K562 (cell line): ENCODE measurements at regions not wholly inside any gene's neighbourhood (a gene's known extent, or its start where the extent isn't known, plus 50 kb on each side); places are given as distances from the start of the nearest gene placed in this dataset.

Source experiments
- ARHGAP35 ChIP-seq: fragments of 450-650 bp; IDR thresholded peaks from 2 replicates; pipeline ENCODE4 v1.6.1; 2018; ENCODE audit not compliant: partially characterized antibody
- BRCA1 ChIP-seq, 2 experiments: fragments of 450-650 bp in 1 of 2; sonication (generic) in 1 of 2; formaldehyde crosslinking in 1 of 2; IDR thresholded peaks; 2 replicates each; pipeline versions ENCODE4 v1.5.0 to v1.6.1; 2017 to 2020; ENCODE audit warnings: mild to moderate bottlenecking in 1 of 2, missing genetic modification reagents in 1 of 2
- CC2D1A ChIP-seq: fragments of 450-650 bp; IDR thresholded peaks from 2 replicates; pipeline ENCODE4 v1.6.1; 2017; ENCODE audit warnings: mild to moderate bottlenecking
- CCAR2 ChIP-seq: fragments of 200-400 bp; formaldehyde crosslinking; IDR thresholded peaks from 2 replicates; pipeline ENCODE4 v1.6.1; 2017; ENCODE audit warnings: mild to moderate bottlenecking, low read depth, low read length
- ELF2 ChIP-seq: fragments of 250-450 bp; sonication (Bioruptor Pico); IDR thresholded peaks from 2 replicates; pipeline ENCODE4 v1.5.0; 2021; ENCODE audit warnings: mild to moderate bottlenecking
- EP400 ChIP-seq: fragments of 450-650 bp; IDR thresholded peaks from 2 replicates; pipeline ENCODE4 v1.6.1; 2017; ENCODE audit warnings: antibody characterized with exemption, mild to moderate bottlenecking, moderate library complexity
- FOXK2 ChIP-seq, 2 experiments: fragments of 450-650 bp; IDR thresholded peaks in 1 of 2; conservative IDR thresholded peaks in 1 of 2; 2 replicates each; pipeline ENCODE4 v1.6.1; 2016; ENCODE audit warnings: low read depth in 2 of 2, mild to moderate bottlenecking in 1 of 2
- GATAD2A ChIP-seq: fragments of 450-650 bp; IDR thresholded peaks from 2 replicates; pipeline ENCODE4 v1.6.1; 2017
- GATAD2B ChIP-seq: fragments of 450-650 bp; IDR thresholded peaks from 2 replicates; pipeline ENCODE4 v1.6.1; 2017; ENCODE audit warnings: mild to moderate bottlenecking, borderline replicate concordance
- HNRNPK ChIP-seq: fragments of 200-400 bp; formaldehyde crosslinking; IDR thresholded peaks from one replicate; pipeline ENCODE4 v1.6.1; 2018; ENCODE audit warnings: mild to moderate bottlenecking, low read depth, low read length; ENCODE audit not compliant: poor library complexity, severe bottlenecking
- MNT ChIP-seq, 2 experiments: fragments of 450-650 bp; conservative IDR thresholded peaks; 2 replicates each; pipeline ENCODE4 v1.6.1; 2017; ENCODE audit warnings: mild to moderate bottlenecking in 2 of 2, moderate library complexity in 2 of 2
- POLR2G ChIP-seq: fragments of 200-400 bp; formaldehyde crosslinking; IDR thresholded peaks from 2 replicates; pipeline ENCODE4 v1.6.1; 2017; ENCODE audit warnings: low read depth, mild to moderate bottlenecking, antibody characterized with exemption, low read length, moderate library complexity
- POLR3G ChIP-seq: IDR thresholded peaks from 2 replicates; pipeline ENCODE4 v1.6.1; 2011; ENCODE audit not compliant: insufficient read length, insufficient replicate concordance; ENCODE audit errors: extremely low read depth
- RAD51 ChIP-seq: fragments of 450-650 bp; IDR thresholded peaks from 2 replicates; pipeline ENCODE4 v1.7.1; 2016; ENCODE audit warnings: low read depth, mild to moderate bottlenecking, borderline replicate concordance
- TEAD1 ChIP-seq, 2 experiments: fragments of 450-650 bp in 1 of 2; sonication (generic) in 1 of 2; formaldehyde crosslinking; IDR thresholded peaks; 2 replicates each; pipeline versions ENCODE4 v1.4.0 to v1.8.0; 2020 to 2022; ENCODE audit warnings: mild to moderate bottlenecking in 2 of 2, missing genetic modification reagents in 1 of 2
- THRA ChIP-seq: fragments of 450-650 bp; IDR thresholded peaks from 2 replicates; pipeline ENCODE4 v1.6.1; 2017; ENCODE audit warnings: mild to moderate bottlenecking, moderate library complexity
- ZBTB2 ChIP-seq: fragments of 450-650 bp; IDR thresholded peaks from 2 replicates; pipeline ENCODE4 v1.6.1; 2016; ENCODE audit warnings: antibody characterized with exemption
- ZNF277 ChIP-seq: fragments of 250-450 bp; sonication (Bioruptor Pico); IDR thresholded peaks from 2 replicates; pipeline ENCODE4 v1.8.0; 2022; ENCODE audit warnings: inconsistent platforms, mild to moderate bottlenecking, moderate library complexity, borderline replicate concordance
- ZNF655 ChIP-seq: fragments of 250-450 bp; sonication (Bioruptor Pico); IDR thresholded peaks from 2 replicates; pipeline ENCODE4 v1.5.0; 2021
- ZNF75A ChIP-seq: fragments of 450-650 bp; formaldehyde crosslinking; IDR thresholded peaks from 2 replicates; pipeline ENCODE4 v1.4.0; 2020; ENCODE audit warnings: mild to moderate bottlenecking
- ZSCAN32 ChIP-seq: fragments of 450-650 bp; formaldehyde crosslinking; IDR thresholded peaks from 2 replicates; pipeline ENCODE4 v1.4.0; 2020; ENCODE audit warnings: mild to moderate bottlenecking, moderate library complexity

- peak; percentile 73; the same call in 1 of the 2 replicates for TF ChIP-seq CC2D1A
- TF ChIP-seq ELF2: 0 out of 2 replicates have a peak, but pooled peaks have one; percentile 56
- peak; percentile 34 for TF ChIP-seq ARHGAP35
- TF ChIP-seq CCAR2: 0 out of 2 replicates have a peak, but pooled peaks have one; percentile 7
- no peak for TF ChIP-seq ZNF277 (CRISPR knock-in tag)
- TF ChIP-seq ZSCAN32: no peak
- no peak for TF ChIP-seq BRCA1 (IDR thresholded peaks at IDR 0.05)
- no peak for TF ChIP-seq BRCA1 (CRISPR knock-in tag; IDR thresholded peaks at IDR 0.05)
- peak; percentile 51; the same call in 1 of the 2 replicates for TF ChIP-seq GATAD2B
- peak in 1 of 2 experiments; percentile 56; a peak in 2 of 4 replicates for TF ChIP-seq FOXK2 (conservative IDR thresholded peaks at IDR 0.05 in 1 of 2, IDR thresholded peaks at IDR 0.05 in 1 of 2; ENCODE audit: low read depth in 2 of 2)
- TF ChIP-seq TEAD1 (CRISPR knock-in tag; IDR thresholded peaks at IDR 0.05): no peak
- no peak for TF ChIP-seq ZNF75A
- TF ChIP-seq ZBTB2: peak; percentile 40; the same call in 1 of the 2 replicates
- peak; percentile 71 to 72; a peak in 2 of 4 replicates for TF ChIP-seq MNT (conservative IDR thresholded peaks at IDR 0.05)
- TF ChIP-seq EP400: peak; percentile 53; the same call in 1 of the 2 replicates
- TF ChIP-seq RAD51: no peak
- TF ChIP-seq POLR2G: peak; percentile 73
- TF ChIP-seq ZNF655 (CRISPR knock-in tag): no peak
- no peak for TF ChIP-seq THRA
- TF ChIP-seq POLR3G: no peak
- no peak for TF ChIP-seq GATAD2A
- no peak for TF ChIP-seq HNRNPK
Measured at GRCh38 chr6:26234421-26235301, 130.3 kb upstream of the BTN3A2 start (continued).
